Fibroblast of lung (primary cell): ENCODE measurements at regions not wholly inside any gene's neighbourhood (a gene's known extent, or its start where the extent isn't known, plus 50 kb on each side); places are given as distances from the start of the nearest gene placed in this dataset.

Experiments used
- DNase-seq, 2 donors: peaks; one replicate each; pipeline versions ENCODE4 v3.0.0 to v3.0.0-alpha.2; 2010; ENCODE audit warnings: low read depth in 2 of 2
- H2AFZ ChIP-seq: 2 replicates; pipeline ENCODE4 v1.5.1; 2012; ENCODE audit warnings: low read length, control low read depth, inconsistent platforms
- H3K27ac ChIP-seq: 2 replicates; pipeline ENCODE4 v1.5.1; 2011; ENCODE audit warnings: low read length, control low read depth; ENCODE audit not compliant: insufficient read depth
- H3K27me3 ChIP-seq: 2 replicates; pipeline ENCODE4 v1.5.1; 2011; ENCODE audit warnings: mild to moderate bottlenecking, low read length; ENCODE audit not compliant: control insufficient read depth, insufficient read depth
- H3K36me3 ChIP-seq: 2 replicates; pipeline ENCODE4 v1.5.1; 2011; ENCODE audit warnings: low read length; ENCODE audit not compliant: control insufficient read depth, insufficient read depth
- H3K4me1 ChIP-seq: 2 replicates; pipeline ENCODE4 v1.5.1; 2011; ENCODE audit warnings: low read length; ENCODE audit not compliant: control insufficient read depth, insufficient read depth; ENCODE audit errors: extremely low read depth
- H3K4me2 ChIP-seq: 2 replicates; pipeline ENCODE4 v1.5.1; 2011; ENCODE audit warnings: low read length, control low read depth; ENCODE audit not compliant: insufficient read depth; ENCODE audit errors: extremely low read depth
- H3K4me3 ChIP-seq, 4 experiments: fragments of 200-600 bp in 1 of 4; sonication (generic) in 1 of 4; replicated peaks in 1 of 4; 2 replicates each; pipeline ENCODE4 v1.5.1; 2011 to 2016; ENCODE audit warnings: low read length in 4 of 4, low read depth in 3 of 4, mild to moderate bottlenecking in 3 of 4, control low read depth in 2 of 4, inconsistent platforms in 1 of 4, mixed read lengths in 1 of 4; ENCODE audit not compliant: insufficient read depth in 1 of 4; ENCODE audit errors: control extremely low read depth in 1 of 4
- H3K79me2 ChIP-seq: 2 replicates; pipeline ENCODE4 v1.5.1; 2012; ENCODE audit warnings: mild to moderate bottlenecking, low read length, inconsistent platforms; ENCODE audit not compliant: control insufficient read depth, insufficient read depth
- H3K9ac ChIP-seq: 2 replicates; pipeline ENCODE4 v1.5.1; 2011; ENCODE audit warnings: mild to moderate bottlenecking, low read length, control low read depth; ENCODE audit not compliant: insufficient read depth
- H3K9me3 ChIP-seq: 2 replicates; pipeline ENCODE4 v1.5.1; 2012; ENCODE audit warnings: low read depth, low read length; ENCODE audit not compliant: control insufficient read depth, insufficient read depth
- H4K20me1 ChIP-seq: 2 replicates; pipeline ENCODE4 v1.5.1; 2011; ENCODE audit warnings: low read length; ENCODE audit not compliant: control insufficient read depth, insufficient read depth; ENCODE audit errors: extremely low read depth
- CTCF ChIP-seq, 2 donors: IDR thresholded peaks in 1 of 2; conservative IDR thresholded peaks in 1 of 2; 1 replicate in 1 of 2; 2 replicates in 1 of 2; pipeline ENCODE4 v1.5.1; 2011 to 2012; ENCODE audit warnings: low read length in 2 of 2, control low read depth in 1 of 2, inconsistent platforms in 1 of 2, low read depth in 1 of 2, mild to moderate bottlenecking in 1 of 2
- EZH2 ChIP-seq: IDR thresholded peaks from 2 replicates; pipeline ENCODE4 v1.5.1; 2012; ENCODE audit warnings: low read length, control low read depth, mild to moderate bottlenecking; ENCODE audit errors: missing control alignments

- DNase-seq: peak in 1 of 2 donors; percentile 58
- Histone ChIP-seq H3K9me3 (no peaks in the 10 kb centered on the region), H2AFZ (no peak overlapping the region), H3K9ac (no peak overlapping the region), H3K4me3 (no peak overlapping the region), H4K20me1 (no peaks in the 10 kb centered on the region), H3K4me2 (no peak overlapping the region), H3K27ac (no peak overlapping the region), H3K4me1 (no peaks in the 10 kb centered on the region), H3K79me2 (no peaks in the 10 kb centered on the region), H3K27me3 (no peaks in the 10 kb centered on the region), H3K36me3 (no peaks in the 10 kb centered on the region)
- TF ChIP-seq CTCF (conservative IDR thresholded peaks at IDR 0.05 in 1 of 2, IDR thresholded peaks at IDR 0.05 in 1 of 2; ENCODE audit: low read depth in 1 of 2, low read length in 2 of 2): no peak
- TF ChIP-seq EZH2: no peak
These were observed 564.8 kb upstream of the WWC1 start for GRCh38 chr5:167726642-167727041.

- Histone ChIP-seq H3K27me3 (no peaks in the 10 kb centered on the region), H2AFZ (no peak overlapping the region), H3K27ac (no peak overlapping the region), H4K20me1 (no peaks in the 10 kb centered on the region), H3K36me3 (no peaks in the 10 kb centered on the region), H3K4me3 (no peak overlapping the region), H3K9me3 (no peaks in the 10 kb centered on the region), H3K9ac (no peak overlapping the region), H3K4me1 (no peaks in the 10 kb centered on the region), H3K79me2 (no peaks in the 10 kb centered on the region), H3K4me2 (peak overlapping the region; percentile 35)
- TF ChIP-seq CTCF (conservative IDR thresholded peaks at IDR 0.05 in 1 of 2, IDR thresholded peaks at IDR 0.05 in 1 of 2; ENCODE audit: low read depth in 1 of 2, low read length in 2 of 2) (no peak), EZH2 (no peak)
- DNase-seq: peak; percentile 81 to 100
These were observed 561.3 kb upstream of the WWC1 start for GRCh38 chr5:167730121-167730520.

DNA sequence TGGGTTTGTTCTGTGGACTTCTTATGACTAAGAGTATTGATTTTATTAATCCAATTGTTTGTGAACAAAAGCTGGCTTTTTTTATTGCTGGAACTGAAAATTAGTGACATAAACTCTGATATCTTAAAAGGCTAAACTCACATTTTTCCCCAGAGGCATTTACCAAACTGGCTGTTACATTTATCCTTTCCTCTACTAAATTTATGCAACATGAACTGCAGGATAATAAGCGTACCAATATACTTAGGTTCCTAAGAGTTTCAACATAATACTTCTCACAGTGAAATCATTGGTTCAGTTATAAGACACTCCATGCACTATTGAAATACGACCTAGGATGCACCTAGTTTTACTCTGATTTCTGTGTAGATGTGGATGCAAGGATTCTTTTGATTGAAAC, 560.8 kb upstream of the WWC1 start:
- no peak overlapping the region for H3K9ac ChIP-seq

More for the DNA sequence above, 560.8 kb upstream of the WWC1 start:
- no peaks in the 10 kb centered on the region for H3K9me3 ChIP-seq
- no peak overlapping the region for H3K27ac ChIP-seq
- no peak for TF ChIP-seq EZH2
- TF ChIP-seq CTCF (conservative IDR thresholded peaks at IDR 0.05 in 1 of 2, IDR thresholded peaks at IDR 0.05 in 1 of 2; ENCODE audit: low read depth in 1 of 2, low read length in 2 of 2): no peak
- H2AFZ ChIP-seq: no peak overlapping the region
- no peaks in the 10 kb centered on the region for H3K36me3 ChIP-seq
- no peak overlapping the region for H3K4me2 ChIP-seq
- no peaks in the 10 kb centered on the region for H3K27me3 ChIP-seq
- H3K4me1 ChIP-seq: no peaks in the 10 kb centered on the region
- no peak overlapping the region for H3K4me3 ChIP-seq
- no peaks in the 10 kb centered on the region for H4K20me1 ChIP-seq
- DNase-seq: no peak
- no peaks in the 10 kb centered on the region for H3K79me2 ChIP-seq
